GM13977 (cell line): ENCODE measurements at regions not wholly inside any gene's neighbourhood (a gene's known extent, or its start where the extent isn't known, plus 50 kb on each side); places are given as distances from the start of the nearest gene placed in this dataset.
"Not testable (repeated sequence)": the region's sequence is repeated elsewhere in the genome, so short reads cannot be mapped to it uniquely, and the experiment has no call there.

Source experiments
- DNase-seq: peaks from one replicate; pipeline ENCODE4 v3.0.0; 2012; ENCODE audit warnings: low spot score
- in situ Hi-C: fragments of 300-500 bp; cut with MboI; formaldehyde crosslinking; loops from one replicate; pipeline ENCODE4 v1.12.0; 2022; ENCODE audit warnings: low sequenced_read_pairs, low pct_unique_long_range_greater_than_20kb, mixed read lengths, inconsistent platforms; ENCODE audit not compliant: unreplicated experiment
- TF ChIP-seq, protein P1 (sequence below): IDR thresholded peaks from 2 replicates; pipeline ENCODE4 v1.5.1; 2012; ENCODE audit warnings: mild to moderate bottlenecking, control low read depth; ENCODE audit not compliant: insufficient read depth; ENCODE audit errors: extremely low read depth, missing control alignments

DNA sequence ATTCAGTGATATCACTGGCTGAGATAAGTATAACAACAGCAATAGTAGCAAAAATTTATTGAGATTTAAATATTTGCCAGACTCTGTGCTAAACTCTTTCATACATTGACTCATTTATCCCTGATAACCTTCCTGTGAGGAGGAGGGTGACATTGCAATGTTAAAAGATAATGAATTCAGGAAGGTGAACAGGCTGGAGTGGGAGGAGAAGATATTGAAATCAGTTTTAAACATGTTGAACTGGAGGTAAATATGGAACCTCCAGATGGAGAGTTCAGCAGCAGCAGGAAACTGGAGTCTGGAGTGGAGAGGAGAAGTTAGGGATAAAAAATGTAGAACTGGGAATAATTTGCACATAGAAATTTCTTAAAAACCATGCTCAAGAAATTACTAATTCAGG lies 142.0 kb upstream of the FAT3 start:
- no peak for DNase-seq
- in situ Hi-C loops, result no loop called here

DNA sequence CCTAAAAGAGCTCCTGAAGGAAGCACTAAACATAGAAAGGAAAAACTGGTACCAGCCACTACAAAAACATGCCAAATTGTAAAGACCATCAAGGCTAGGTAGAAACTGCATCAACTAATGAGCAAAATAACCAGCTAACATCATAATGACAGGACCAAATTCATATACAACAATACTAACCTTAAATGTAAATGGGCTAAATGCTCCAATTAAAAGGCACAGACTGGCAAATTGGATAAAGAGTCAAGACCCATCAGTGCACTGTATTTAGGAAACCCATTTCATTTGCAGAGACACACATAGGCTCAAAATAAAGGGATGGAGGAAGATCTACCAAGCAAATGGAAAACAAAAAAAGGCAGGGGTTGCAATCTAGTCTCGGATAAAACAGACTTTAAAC lies 150.1 kb upstream of the FAT3 start:
- DNase-seq, in situ Hi-C loops: not testable (repeated sequence)

More for the DNA sequence above, 142.0 kb upstream of the FAT3 start:
- TF ChIP-seq, protein P1, sequence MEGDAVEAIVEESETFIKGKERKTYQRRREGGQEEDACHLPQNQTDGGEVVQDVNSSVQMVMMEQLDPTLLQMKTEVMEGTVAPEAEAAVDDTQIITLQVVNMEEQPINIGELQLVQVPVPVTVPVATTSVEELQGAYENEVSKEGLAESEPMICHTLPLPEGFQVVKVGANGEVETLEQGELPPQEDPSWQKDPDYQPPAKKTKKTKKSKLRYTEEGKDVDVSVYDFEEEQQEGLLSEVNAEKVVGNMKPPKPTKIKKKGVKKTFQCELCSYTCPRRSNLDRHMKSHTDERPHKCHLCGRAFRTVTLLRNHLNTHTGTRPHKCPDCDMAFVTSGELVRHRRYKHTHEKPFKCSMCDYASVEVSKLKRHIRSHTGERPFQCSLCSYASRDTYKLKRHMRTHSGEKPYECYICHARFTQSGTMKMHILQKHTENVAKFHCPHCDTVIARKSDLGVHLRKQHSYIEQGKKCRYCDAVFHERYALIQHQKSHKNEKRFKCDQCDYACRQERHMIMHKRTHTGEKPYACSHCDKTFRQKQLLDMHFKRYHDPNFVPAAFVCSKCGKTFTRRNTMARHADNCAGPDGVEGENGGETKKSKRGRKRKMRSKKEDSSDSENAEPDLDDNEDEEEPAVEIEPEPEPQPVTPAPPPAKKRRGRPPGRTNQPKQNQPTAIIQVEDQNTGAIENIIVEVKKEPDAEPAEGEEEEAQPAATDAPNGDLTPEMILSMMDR, result no peak

DNA sequence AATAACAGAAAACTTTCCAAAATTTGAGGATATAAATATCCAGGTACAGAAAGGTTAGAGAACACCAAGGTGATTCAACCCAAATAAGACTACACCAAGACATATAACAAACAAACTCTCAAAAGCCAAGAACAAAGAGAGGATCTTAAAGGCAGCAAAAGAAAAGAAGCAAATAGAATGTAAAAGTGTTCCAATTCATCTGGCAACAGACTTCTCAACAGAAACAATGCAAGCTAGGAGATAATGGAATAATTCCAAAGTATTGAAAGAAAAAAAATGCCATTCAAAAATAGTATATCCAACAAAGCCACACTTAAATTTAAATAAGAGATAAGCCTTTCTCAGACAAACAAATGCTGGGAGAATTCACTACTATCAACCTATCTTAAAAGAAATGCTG lies 153.0 kb upstream of the FAT3 start:
- in situ Hi-C loops, result no loop called here
- no peak for DNase-seq
- TF ChIP-seq, protein P1, result no peak

DNA sequence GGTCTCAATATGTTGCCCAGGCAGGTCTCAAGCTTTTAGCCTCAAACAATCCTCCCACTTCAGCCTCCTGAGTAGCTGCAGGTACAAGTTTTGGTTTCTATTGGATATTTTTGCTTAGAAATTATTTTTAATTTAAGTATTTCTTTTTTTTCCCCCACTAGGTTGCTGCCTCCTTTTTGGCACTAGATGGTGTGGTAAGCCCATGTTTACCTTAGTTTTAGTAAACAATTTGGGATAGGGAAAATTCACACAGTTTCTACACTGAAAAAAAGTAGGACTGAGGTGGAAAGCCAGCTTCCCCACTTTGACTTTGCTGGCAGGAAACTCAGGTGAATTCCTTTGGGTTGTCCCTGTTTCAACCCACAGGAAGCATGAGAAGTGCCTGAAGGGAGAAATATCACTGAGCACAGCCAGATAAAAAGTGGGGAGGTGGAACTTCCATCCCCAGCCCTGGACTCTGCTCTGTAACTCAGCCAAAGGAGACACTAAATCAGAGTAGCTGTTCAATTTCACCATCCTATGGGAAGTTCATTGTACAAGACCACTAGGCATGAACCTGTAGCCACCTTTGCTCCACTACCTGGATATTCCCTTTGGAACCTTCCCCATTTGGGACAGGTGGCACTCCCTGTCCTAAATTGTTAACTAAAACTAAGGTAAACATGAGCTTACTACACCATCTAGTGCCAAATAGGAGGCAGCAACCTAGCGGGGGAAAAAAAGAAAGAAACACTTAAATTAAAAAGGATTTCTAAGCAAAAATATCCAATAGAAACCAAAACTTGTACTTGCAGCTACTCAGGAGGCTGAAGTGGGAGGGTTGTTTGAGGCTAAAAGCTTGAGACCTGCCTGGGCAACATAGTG lies 154.4 kb upstream of the FAT3 start:
- TF ChIP-seq, protein P1, result no peak
- no peak for DNase-seq
- in situ Hi-C loops, result no loop called here

DNA sequence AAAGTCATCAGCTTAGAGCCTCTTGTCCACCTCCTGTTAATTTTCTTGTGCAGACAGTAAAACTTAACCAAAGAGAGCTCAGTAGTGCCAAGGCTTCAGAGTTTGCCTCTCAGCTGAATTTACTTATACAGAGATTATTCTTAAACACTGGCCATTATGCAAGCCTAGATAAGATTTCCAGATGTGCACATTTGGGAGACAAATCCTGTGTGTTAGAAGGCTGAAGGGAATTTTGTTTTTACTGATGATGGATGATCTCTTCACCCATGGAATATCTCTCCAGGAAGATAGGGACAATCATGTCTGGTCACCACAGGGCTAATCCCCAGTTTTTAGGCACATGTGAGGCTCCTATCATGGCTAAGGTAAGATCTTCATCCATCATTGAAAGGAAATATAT lies 157.6 kb upstream of the FAT3 start:
- DNase-seq, result no peak
- in situ Hi-C loops, result no loop called here
- TF ChIP-seq, protein P1, result no peak

DNA sequence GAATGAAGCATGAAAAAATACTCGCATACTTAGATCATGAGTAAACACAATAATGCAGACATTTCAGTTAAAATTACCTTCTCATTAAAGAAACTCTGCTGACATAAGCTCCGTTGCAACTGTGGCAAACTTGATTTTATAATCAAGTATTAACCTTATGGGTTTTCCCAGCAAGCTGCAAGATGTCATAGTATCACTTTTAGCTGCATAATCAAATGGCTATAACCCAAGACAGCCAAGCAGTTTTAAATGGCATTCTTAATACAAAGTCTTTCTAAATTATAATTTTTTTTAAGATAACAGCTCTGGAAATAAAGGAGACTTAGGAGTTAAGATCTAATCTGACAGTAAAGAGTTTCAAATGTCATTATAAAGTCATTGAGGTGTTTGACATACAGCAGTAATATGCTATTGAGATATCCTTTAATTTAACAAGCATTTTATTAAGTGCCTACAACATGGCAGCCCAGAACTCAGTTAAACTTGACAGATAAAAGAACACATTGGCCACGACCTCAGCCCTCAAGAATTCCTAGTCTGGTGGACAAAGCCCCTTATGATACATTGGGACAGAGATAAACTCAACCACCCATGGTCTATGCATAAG lies 163.1 kb upstream of the FAT3 start:
- in situ Hi-C loops, result no loop called here
- no peak for DNase-seq
- TF ChIP-seq, protein P1, result no peak

DNA sequence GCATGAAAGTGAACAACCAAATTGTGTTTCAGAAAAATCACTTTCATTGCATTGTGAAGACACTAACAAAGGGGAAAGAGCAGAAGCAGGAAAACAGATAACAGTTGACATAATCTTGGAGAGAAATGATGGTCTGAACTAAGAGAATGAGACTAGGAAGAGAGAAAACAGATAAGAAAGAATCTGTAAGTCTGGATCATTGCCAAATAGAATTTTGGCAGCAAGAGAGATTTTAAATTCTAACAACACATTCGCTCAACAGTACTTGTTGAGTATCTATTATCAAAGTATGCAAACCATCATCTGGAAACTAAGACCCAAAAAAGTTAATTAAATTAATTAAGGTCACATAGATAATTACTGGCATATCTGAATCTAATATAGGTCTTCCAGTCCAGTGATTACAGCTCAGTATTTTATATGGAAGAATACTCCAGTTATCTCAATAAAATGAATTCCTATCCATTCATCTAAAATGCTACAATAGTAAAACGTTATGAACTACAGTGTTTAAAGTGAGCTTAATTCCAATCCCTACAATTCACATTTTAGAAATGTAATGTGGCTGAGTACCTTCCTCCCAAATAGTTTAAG lies 166.7 kb upstream of the FAT3 start:
- TF ChIP-seq, protein P1, result no peak
- no peak for DNase-seq
- in situ Hi-C loops, result no loop called here
